GM03348 (cell line): ENCODE measurements at regions not wholly inside any gene's neighbourhood (a gene's known extent, or its start where the extent isn't known, plus 50 kb on each side); places are given as distances from the start of the nearest gene placed in this dataset.
A peak's percentile ranks its signal among the peaks of the same experiment; 100 is the strongest.
"Not testable (repeated sequence)": the region's sequence is repeated elsewhere in the genome, so short reads cannot be mapped to it uniquely, and the experiment has no call there.

ENCODE experiments used
- DNase-seq: peaks from one replicate; pipeline ENCODE4 v3.0.0; 2012; ENCODE audit warnings: low spot score

DNA sequence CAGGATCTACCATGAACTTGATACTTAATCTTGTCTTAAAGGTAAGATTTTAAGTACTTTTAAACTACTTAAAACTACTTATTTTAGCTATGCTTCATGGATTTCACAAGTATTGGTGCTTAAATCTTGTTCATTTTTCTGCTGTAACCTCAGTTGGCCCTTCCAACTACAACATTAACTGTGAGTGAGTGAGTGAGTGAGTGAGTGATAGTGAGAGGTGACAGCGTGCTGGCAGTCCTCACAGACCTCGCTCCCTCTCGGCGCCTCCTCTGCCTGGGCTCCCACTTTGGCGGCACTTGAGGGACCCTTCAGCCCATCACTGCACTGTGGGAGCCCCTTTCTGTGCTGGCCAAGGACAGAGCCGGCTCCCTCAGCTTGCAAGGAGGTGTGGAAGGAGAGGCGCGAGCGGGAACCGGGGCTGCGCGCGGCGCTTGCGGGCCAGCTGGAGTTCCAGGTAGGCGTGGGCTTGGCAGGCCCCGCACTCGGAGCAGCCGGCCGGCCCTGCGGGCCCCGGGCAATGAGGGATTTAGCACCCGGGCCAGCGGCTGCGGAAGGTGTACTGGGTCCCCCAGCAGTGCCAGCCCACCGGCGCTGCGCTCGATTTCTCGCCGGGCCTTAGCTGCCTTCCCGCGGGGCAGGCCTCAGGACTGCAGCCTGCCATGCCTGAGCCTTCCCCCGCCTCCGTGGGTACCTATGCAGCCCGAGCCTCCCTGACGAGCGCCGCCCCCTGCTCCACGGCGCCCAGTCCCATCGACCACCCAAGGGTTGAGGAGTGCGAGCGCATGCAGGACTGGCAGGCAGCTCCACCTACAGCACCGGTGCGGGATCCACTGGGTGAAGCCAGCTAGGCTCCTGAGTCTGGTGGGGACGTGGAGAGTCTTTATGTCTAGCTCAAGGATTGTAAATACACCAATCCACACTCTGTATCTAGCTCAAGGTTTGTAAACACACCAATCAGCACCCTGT is 1558.6 kb upstream of the SEL1L start:
- DNase-seq: not testable (repeated sequence)

DNA sequence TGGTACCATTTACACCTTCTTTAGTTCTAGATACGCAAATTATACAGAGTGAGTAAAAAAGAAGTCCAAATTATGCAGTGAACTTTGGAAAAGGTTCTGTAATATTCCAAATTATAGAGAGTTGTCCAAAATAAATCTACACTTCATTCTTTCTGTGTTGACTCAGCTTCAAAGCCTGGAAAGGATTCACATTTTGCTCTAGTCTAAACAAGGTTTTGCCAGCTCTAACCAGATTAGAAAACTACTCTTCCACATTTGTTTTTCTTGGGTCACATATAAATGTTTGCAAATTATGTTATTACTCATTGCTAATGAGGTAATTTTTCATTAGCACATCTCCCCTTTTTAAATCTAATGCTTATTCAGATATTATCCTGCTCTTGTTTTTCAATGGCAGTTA is 1562.4 kb upstream of the SEL1L start:
- no peak for DNase-seq

DNA sequence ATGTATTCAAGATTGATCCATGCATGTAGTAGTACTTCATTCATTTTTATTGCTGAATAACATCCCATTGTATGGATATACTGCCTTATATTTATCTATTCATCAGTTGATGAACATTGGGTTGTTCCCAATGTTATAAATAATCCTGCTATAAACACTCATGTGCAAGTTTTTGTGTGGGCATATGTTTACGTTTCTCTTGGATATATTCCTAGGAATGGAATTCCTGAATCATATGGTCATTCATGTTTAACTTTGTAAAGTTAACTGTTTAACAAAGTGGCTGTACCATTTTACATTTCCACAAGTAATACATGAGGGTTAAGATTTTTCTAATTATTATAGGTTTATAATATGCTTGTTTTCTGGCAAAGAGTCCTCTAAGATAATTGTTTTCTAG is 1568.2 kb upstream of the SEL1L start:
- no peak for DNase-seq

DNA sequence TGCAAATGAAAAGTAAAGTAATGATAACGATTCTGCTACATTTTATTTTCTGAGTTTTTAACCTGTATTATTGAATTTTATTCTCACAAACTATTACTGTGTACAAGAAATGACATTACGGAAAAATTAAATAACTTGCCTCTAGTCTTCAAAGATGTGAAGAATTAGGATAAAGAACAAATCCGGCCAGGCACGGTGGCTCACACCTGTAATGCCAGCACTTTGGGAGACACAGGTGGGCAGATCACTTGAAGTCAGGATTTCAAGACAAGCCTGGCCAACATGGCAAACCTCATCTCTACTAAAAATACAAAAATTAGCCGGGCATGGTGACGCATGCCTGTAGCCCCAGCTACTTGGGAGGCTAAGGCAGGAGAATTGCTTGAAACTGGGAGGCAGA is 1584.4 kb upstream of the SEL1L start:
- no peak for DNase-seq

DNA sequence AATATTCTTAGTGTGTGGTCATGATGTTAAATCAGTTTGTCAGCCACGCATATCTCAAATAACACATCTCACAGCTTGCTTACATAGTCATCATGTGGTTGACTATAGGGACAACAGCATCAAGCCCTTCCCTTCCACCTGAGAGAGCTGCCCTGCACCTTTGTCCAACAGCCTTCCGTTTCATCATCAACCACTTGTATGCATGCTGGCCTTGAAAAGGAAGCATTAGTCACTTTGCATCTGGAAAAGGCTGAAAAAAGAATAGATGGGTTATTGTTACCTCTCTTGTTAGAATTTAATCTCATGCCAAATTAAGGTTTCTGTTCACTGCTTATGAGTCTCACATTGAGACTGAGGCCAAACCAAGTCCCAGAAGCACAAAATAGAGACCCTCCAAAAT is 1586.5 kb upstream of the SEL1L start:
- no peak for DNase-seq

DNA sequence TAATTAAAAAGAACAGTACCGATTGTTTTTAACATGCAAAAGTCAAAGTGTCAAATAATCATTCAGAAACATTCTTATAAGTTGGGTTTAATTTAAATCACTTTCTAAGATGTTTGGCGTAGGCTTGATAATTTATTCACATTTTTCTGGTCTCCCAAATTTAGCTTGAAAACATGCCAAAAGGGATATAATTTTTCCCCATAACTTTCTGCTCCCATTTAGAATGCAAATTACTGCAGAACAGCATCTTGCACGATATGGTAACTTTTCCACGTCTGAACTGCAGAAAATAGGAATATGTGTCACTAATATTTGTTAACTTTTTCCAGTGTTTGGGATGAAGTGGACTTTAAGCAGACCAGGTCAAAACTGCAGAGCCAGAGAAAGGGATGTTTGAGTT is 1592.4 kb upstream of the SEL1L start:
- no peak for DNase-seq

DNA sequence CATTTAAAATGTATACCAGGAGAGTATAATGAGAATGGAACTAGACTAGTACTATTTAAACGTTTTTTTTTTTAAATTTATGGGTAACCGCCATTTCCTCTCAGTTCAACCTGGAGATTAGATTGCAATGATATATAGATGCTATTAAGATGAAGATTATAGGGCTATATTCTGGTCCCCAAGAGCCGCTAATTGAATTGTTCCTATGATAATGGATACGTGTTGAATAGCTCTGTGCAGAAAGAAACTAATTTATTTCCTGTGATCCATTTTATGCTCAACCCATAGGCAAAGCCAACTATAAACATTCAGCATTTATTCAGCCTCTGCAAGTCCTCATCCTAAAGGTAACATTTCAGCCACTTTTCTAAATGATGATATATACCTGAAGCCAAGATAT is 1595.1 kb upstream of the SEL1L start:
- no peak for DNase-seq

DNA sequence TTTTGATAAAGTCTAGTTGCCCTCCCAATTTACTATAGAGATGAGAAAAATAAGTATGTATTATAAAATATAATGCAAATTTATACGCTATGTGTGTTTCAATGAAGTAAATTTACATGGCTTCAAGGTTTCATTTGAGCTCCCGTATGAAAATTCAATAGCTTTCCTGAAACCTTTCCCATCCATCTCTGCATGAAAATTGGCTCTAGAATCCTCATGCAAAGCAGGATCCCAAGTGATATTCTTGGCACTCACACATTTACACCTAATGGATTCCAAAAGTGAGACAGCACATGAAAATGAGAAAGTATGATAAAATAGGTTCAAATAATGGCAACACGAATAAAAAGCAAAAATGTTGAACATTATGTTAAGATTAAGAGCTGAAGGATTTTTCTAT is 1595.8 kb upstream of the SEL1L start:
- DNase-seq: no peak

DNA sequence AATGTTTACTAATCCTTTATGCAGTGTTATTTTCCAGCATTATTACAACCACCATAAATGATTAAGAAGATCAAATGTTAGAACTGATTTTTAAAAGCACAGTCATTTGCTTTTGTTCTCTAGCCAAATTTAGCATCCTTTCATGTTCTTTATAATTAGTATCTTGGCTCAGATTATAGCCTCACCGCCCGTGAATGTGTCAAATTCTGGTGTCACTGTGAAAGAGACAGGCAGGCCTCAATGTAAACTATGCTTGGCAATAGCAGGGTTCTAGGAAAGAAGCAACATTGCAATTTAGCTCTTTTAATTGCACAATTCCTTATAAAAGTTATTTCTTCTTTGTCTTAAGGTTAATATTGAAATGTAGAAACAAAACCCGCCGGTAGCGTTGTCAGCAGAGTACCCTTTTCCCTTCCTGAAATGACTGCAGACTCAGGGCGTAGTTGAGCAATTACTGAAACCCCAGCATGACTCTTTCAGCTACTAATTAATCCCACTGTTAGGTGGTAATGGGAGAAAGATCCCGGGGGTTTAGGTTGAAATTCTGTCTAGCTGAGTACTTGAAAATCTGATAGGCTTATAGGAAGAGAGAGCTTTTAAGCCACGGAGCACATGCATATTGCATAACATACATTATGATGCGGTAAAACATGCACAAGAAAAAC is 1600.5 kb upstream of the SEL1L start:
- DNase-seq: no peak

DNA sequence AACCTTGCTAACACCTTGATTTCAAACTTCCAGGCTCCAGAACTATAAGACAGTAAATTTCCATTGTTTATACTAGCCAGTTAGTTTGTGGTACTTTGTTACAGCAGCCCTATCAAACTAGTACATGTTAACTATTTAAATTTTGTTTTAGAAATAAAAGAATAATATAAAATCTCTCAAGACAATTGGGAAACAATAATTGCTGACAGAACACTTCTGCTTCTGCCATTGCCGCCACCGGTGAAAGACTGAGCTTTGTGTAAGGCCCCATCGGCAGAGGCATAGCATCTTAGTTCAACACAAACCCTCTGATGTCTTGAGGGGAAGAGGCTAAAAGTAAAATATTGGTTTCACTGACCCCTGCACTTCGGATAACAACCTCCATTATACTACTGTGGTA is 1607.1 kb upstream of the SEL1L start:
- DNase-seq: no peak

DNA sequence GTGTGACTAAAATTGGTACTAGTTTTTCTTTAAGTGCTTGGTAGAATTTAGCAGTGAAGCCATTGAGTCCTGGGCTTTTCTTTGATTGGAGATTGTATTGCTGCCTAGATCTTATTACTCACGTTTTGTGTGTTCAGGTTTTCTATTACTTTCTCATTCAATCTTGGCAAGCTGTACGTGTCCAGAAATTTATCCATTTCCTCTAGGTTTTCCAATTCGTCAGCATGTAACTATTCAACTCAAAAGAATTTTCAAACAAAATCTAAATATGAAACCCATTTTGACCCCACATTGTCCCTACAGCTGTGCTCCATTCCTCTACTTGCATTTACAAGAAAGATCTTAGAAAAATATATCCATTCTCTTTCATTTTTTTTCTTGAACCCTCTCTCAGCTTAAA is 1613.4 kb upstream of the SEL1L start:
- DNase-seq: peak; percentile 2

DNA sequence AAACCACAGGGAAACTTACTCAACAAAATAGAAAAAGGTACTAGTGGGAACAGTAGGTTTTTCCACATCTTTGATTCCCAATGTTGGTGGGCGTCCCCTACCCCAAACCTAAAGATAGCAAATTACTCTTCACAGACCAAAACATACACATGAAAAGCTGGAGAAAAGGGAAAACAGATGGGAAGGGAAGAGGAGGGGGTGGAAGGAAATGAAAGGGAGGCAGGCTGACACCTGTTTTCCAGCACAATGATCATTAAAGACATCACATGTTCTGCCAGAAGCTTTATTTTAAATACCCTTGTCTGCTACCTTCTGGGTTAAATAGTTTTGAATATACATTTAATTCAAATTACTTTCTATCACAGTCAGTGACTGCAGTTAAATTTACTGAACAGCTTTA is 1617.9 kb upstream of the SEL1L start:
- no peak for DNase-seq

DNA sequence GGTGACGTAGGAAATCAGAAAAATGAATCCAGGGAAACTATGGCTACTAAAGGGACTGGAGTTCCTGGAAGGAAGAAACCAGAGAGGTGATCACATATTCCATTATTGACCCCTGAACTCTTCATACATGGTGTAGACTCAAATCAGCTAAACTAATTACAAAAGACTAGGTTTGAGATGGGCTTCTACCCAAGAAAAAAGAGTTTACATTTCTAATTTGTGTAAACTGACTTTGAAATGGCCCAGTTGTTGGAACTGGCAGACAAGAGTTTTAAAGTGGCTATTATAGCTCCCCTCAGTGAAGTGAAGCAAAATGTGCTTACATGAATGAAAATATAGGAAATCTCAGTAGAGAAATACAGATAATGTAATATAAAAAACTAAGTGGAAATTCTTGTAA is 1619.4 kb upstream of the SEL1L start:
- DNase-seq: no peak

DNA sequence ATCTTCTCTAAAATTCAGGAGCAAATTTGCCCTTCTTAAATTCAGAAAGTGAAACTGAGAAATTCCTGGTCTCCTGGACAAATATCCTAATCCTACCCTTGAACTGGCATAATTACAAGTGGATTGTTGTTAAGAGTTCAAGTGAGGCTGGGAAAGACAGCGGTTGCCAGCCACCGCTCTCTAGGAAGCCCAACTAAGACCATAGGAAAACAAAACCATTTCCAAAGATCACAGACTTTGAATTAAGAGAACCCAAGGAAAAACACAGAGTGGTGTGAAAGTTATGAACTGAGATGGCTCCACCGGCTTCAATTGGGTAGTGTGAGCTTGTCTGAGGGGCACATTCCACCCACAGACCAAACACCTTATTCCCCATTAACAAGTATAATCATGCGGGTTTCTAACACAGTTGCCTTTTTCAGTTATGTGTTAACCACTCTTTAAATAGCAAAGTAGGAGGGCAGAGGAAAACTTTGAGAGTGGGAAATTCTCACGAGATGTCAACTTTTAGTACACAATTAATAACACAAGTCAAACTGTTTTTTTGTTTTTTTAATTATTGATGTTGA is 1628.8 kb upstream of the SEL1L start:
- DNase-seq: no peak

DNA sequence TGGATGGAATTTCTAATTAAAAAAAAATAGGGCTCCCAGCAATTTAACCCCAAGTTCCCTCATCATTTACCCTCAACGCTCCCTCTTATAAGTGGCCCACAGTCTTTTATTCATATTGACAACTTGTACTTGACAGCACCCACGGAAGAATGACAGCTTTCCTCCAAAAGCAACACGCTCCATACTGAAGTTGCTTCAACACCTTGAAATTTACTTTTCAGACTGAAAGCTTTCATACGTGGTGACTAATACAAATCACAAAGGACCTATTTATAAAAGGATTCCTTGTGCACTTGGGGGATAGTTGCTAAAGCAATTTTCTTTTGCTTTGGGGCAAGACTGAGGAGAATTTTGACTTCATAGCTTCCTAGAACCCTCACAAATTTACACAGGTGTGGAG is 1629.4 kb upstream of the SEL1L start:
- no peak for DNase-seq

DNA sequence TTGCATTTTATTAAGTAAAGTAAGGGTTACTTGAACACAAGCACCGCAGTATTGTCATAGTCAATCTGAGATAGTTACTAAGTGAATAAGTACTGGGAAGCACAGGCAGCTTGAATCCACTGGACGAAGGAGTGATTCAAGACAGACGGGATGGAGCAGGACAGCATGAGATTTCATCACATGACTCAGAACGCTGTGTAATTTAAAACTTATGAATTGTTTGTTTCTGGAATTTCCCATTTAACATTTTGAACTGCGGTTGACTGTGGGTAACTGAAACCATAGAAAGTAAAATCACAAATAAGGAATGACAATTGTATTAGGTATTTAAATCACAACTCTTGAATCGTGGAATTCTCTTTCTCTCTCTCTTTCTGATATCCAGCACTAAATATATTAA is 1630.4 kb upstream of the SEL1L start:
- DNase-seq: peak; percentile 42

DNA sequence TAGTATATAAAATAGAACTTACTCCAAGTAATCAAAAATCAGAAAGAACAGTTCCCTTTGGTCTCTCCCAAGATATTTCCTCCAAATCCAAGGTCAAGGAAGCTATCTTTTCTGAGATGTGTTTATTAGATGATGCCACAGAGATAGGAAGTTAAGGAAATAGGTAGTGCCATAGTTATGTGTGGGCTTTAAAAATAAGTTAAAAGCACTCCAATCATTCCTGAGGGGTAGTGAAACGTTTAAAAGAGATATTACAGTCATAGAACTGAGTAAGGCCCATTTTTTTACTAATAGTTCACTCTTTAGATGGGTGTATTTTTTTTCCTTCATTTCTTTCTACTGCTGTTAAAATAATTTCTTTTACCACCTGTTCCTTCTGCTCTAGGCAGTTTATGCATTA is 1630.9 kb upstream of the SEL1L start:
- DNase-seq: no peak

DNA sequence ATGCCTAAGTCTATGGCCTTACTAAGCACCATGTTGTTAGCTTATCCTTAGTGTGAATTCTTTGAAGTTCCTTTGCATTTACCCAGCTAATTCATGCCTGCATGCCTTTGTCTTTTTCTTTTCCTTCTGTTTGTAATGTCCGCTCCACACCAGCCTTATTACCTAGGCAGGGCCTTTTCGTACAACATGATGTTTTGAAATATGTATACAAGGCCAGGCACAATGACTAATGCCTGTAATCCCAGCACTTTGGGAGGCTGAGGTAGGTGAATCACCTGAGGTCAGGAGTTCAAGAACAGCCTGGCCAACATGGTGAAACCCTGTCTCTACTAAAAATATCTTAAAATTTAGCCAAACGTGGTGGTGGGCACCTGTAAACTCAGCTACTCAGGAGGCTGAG is 1636.5 kb upstream of the SEL1L start:
- no peak for DNase-seq

DNA sequence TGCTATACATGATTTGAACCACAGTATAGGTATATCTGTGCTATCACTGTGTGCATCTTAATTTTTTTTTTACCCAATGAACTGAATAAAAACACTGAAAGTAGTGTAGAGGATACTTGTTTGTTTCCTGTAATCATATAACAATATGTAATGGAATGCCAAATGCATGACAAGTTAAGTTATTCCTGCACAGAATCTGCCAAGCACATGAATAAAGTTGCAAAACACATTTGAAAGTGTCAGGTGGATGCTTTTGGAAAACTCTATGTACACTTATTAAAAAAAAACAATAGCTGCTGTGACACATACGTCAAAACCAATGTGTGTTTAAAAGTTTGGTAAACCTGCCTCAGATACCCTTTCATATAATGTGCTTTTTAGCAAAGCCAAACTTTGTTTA is 1638.1 kb upstream of the SEL1L start:
- no peak for DNase-seq

DNA sequence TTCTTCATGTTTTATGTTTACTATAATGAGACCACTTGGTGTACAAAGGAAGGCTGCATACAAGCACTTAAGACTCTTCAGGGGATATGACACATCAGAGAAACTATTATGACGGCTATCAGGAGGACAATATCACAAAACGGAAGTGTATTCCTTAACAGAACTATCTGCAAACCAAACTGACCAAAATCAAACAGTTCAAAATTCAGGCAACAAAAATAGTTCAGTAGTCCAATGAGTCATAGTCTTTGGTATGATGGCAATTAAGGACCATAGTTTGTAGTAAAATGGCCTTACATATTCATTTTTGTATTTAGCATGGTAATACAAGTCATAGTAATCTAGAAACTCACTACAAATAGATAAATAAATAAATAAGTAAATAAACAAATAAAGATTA is 1638.7 kb upstream of the SEL1L start:
- peak; percentile 13 for DNase-seq

DNA sequence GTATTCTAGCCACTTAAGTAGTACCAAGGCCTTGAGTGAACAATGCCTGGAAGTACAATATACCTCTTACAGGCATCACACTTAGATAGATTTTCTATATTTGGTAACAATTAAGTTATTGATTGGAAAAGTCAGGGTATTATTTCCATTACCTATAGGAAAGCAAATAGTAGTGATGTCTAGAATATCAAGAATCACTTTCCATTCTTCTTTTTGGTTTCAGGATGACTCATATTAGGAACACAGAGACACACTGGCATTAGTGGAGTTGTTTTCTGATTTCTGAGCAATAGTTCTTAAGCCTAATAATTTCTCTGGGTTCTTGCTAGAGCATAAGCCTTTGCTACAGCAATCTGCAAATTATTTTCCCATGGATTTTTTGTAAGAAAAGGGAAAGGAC is 1640.0 kb upstream of the SEL1L start:
- no peak for DNase-seq

DNA sequence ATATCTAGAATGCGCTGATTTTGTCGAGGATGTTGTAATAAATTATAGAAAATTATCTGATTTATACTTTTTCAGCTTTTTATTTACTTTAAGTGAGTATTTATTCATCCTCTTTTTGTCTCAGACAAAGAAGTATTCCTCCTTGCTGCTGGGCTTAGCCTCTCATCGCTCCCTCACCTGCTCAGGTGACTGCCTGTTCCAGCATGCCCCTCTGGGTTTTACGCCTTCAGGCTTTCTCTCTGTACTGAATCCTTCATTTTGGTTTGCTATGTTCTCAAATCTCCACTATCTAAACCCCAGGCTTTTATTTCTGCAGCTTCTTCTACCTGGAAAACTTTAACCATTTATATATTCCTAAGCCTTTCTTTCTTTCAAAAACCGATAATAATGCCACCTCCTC is 1650.9 kb upstream of the SEL1L start:
- no peak for DNase-seq

DNA sequence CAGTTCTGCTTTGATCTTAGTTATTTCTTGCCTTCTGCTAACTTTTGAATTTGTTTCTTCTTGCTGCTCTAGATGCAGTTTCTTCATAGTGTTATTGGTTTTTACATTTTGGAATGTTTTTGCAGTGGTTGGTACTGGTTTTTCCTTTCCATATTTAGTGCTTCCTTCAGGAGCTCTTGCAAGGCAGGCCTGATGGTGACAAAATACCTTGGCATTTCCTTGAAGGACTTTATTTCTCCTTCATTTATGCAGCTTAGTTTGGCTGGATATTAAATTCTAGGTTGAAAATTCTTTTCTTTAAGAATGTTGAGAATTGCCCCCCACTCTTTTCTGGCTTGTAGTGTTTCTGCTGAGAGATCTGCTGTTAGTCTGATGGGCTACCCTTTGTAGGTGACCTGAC is 1654.7 kb upstream of the SEL1L start:
- DNase-seq: not testable (repeated sequence)
